ENCODE measurements at regions not wholly inside any gene's neighbourhood (a gene's known extent, or its start where the extent isn't known, plus 50 kb on each side); places are given as distances from the start of the nearest gene placed in this dataset.

DNA sequence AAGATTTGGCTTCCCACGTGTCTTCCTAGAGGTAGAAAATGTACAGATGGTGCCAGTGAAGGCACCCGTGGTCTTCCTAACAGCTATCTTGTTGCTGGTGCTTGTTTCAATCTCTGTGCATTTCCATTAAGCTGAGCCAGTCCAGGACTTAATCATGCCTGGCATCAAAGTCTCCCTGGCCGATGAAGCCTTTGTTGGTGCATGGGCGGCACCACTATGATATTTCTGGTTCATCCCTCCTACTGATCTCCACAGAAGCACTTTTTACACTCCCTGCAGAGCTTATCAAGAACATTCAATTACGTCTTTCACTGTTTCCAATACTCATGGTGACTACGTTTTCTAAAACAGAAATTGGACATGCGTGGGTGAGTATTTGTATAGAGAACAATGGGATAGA, 128.4 kb downstream of the TTC8 start:
- TF ChIP-seq, protein P1, sequence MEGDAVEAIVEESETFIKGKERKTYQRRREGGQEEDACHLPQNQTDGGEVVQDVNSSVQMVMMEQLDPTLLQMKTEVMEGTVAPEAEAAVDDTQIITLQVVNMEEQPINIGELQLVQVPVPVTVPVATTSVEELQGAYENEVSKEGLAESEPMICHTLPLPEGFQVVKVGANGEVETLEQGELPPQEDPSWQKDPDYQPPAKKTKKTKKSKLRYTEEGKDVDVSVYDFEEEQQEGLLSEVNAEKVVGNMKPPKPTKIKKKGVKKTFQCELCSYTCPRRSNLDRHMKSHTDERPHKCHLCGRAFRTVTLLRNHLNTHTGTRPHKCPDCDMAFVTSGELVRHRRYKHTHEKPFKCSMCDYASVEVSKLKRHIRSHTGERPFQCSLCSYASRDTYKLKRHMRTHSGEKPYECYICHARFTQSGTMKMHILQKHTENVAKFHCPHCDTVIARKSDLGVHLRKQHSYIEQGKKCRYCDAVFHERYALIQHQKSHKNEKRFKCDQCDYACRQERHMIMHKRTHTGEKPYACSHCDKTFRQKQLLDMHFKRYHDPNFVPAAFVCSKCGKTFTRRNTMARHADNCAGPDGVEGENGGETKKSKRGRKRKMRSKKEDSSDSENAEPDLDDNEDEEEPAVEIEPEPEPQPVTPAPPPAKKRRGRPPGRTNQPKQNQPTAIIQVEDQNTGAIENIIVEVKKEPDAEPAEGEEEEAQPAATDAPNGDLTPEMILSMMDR (conservative IDR thresholded peaks at IDR 0.05; ENCODE audit: low read length) = no peak
- TF ChIP-seq EZH2phosphoT487 (IDR thresholded peaks at IDR 0.05; ENCODE audit: borderline replicate concordance) = no peak
